ENCODE measurements at regions not wholly inside any gene's neighbourhood (a gene's known extent, or its start where the extent isn't known, plus 50 kb on each side); places are given as distances from the start of the nearest gene placed in this dataset.

DNA sequence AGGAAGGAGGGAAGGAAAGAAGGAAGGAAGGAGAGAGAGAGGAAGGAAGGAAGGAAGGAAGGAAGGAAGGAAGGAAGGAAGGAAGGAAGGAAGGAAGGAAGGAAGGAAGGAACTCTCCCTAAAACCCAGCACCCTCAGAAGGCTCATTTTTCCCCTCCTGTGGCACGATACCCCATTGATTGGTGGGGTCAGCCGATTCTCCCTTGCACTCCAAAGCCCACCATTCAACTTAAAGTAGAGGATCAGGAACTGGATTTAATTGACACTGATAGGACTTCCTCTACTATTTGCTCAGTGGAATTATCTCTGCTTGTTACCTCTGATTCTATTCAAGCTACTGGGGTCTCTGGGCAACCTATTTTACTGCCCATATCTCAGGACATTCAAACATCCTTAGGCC is 199.2 kb upstream of the MAOA start:
- TF ChIP-seq, protein P1, sequence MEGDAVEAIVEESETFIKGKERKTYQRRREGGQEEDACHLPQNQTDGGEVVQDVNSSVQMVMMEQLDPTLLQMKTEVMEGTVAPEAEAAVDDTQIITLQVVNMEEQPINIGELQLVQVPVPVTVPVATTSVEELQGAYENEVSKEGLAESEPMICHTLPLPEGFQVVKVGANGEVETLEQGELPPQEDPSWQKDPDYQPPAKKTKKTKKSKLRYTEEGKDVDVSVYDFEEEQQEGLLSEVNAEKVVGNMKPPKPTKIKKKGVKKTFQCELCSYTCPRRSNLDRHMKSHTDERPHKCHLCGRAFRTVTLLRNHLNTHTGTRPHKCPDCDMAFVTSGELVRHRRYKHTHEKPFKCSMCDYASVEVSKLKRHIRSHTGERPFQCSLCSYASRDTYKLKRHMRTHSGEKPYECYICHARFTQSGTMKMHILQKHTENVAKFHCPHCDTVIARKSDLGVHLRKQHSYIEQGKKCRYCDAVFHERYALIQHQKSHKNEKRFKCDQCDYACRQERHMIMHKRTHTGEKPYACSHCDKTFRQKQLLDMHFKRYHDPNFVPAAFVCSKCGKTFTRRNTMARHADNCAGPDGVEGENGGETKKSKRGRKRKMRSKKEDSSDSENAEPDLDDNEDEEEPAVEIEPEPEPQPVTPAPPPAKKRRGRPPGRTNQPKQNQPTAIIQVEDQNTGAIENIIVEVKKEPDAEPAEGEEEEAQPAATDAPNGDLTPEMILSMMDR (IDR thresholded peaks at IDR 0.05 in 4 of 5, conservative IDR thresholded peaks at IDR 0.05 in 1 of 5) = no peak
- TF ChIP-seq POLR2A (IDR thresholded peaks at IDR 0.05) = no peak
- in situ Hi-C loops (cut with MboI; ENCODE audit: low sequenced_read_pairs in 4 of 4) (no loop called here), intact Hi-C loops (cut with DNase I; ENCODE audit: low total_unique reads) (no loop called here)
- H3K27me3 ChIP-seq = peaks cover 0 to 4% (median 0%) of the 10 kb centered on the region in 3 donors
- ATAC-seq = no peak
- H3K4me1 ChIP-seq = no peaks in the 10 kb centered on the region
- no peak overlapping the region for H3K4me3 ChIP-seq
- no peak for DNase-seq
- no peak overlapping the region for H3K27ac ChIP-seq
- no peaks in the 10 kb centered on the region for H3K36me3 ChIP-seq
- no peaks in the 10 kb centered on the region for H3K9me3 ChIP-seq

DNA sequence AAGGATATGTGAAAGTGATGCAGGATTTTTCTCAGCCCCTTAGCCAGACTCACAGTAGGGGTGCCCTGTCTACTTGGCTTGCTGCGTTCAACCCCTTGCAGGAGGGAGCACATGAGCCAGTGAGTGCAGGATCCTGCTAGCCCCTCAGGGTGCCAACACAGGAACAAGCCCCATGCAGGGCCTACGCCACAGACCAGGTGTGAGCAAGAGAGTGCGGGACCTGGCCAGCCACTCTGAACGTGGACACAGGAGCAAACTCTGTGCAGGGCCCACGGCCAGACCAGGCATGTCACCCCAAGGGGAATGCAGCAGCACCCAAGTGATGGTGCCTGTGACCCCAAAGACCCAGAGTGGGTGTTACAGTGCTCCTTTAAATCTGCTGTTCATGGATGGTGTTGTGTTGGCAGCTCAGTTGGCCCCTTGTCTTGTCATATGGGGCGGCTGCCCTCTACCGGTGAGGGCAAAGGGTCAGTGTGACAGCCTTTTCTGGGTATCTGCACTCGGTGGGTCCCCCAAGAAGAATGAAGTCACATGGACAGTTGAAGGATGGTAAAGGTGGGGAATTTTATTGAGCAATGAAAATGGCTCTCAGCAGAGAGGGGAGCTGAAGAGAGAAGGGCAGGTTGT is 188.4 kb upstream of the MAOA start:
- ATAC-seq (no peak), DNase-seq (no peak)

DNA sequence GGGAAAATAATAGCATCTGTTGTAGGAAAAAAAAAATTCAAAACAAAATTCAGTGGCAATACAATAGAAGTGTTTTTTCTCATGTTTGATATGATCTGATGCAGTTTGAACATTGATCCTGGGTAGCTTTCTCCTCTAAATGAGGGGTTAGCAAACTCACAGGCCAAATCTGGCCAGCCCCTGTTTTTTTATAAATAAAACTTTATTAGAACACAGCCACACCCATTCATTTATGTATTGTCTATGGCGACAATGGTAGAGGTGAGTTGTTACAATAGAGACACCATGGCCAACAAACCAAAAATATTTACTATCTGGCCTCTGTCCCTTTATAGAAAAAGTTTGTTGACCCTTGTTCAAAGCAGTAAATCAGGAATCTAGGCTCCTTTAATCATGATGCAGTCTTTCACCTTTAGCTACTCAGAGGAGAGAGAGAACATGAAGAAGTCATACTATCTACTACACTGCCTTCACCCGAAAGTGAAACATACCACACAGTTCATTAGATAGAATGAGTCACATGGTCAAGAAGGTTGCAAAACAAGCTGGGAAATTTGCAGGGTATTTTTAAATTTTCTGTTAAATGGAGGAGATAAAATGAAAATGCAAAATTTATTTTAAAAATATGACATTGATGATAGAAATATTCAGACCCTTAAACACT is 186.6 kb upstream of the MAOA start:
- Histone ChIP-seq H3K4me1 (no peaks in the 10 kb centered on the region), H3K27me3 (no peaks in the 10 kb centered on the region), H3K9me3 (no peaks in the 10 kb centered on the region), H3K36me3 (no peaks in the 10 kb centered on the region), H3K4me3 (no peak overlapping the region), H3K27ac (no peak overlapping the region)
- in situ Hi-C loops (cut with MboI; ENCODE audit: low sequenced_read_pairs in 4 of 4) = no loop called here
- DNase-seq (no peak), ATAC-seq (no peak)
- TF ChIP-seq, protein P1 (IDR thresholded peaks at IDR 0.05 in 4 of 5, conservative IDR thresholded peaks at IDR 0.05 in 1 of 5) = no peak
- intact Hi-C loops (cut with DNase I; ENCODE audit: low total_unique reads) = no loop called here

More for the DNA sequence above, 188.4 kb upstream of the MAOA start:
- in situ Hi-C loops (cut with MboI; ENCODE audit: low sequenced_read_pairs in 4 of 4) (no loop called here), intact Hi-C loops (cut with DNase I; ENCODE audit: low total_unique reads) (no loop called here)
- Histone ChIP-seq H3K27ac (no peak overlapping the region), H3K27me3 (no peaks in the 10 kb centered on the region), H3K4me1 (no peaks in the 10 kb centered on the region), H3K36me3 (no peaks in the 10 kb centered on the region), H3K4me3 (no peak overlapping the region), H3K9me3 (no peaks in the 10 kb centered on the region)
- TF ChIP-seq, protein P1 (IDR thresholded peaks at IDR 0.05 in 4 of 5, conservative IDR thresholded peaks at IDR 0.05 in 1 of 5) = no peak
- TF ChIP-seq POLR2A (IDR thresholded peaks at IDR 0.05) = no peak

DNA sequence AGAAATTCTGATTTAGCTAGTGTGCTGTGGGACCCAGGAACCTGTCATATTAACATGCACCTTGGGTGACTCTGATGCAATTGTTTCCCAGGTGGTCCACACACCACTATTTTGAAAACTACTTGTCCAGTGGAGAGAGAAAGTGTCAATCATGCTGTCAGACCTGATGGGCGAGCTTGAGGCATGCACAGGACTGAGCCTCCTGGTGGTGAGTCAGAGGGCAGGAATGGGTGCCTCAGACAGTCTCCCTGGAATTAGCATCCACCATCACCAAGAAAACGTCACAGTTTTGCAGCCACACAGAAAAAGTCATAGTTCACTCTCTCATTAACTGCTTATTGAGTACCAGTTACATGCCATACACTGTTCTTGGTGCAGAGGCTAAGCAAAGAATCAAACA is 181.8 kb upstream of the MAOA start:
- DNase-seq (no peak), ATAC-seq (no peak)
- in situ Hi-C loops (cut with MboI; ENCODE audit: low sequenced_read_pairs in 4 of 4) = no loop called here
- Histone ChIP-seq H3K4me1 (no peaks in the 10 kb centered on the region), H3K9me3 (no peaks in the 10 kb centered on the region), H3K36me3 (no peaks in the 10 kb centered on the region), H3K4me3 (no peak overlapping the region), H3K27ac (no peak overlapping the region), H3K27me3 (no peaks in the 10 kb centered on the region)
- TF ChIP-seq, protein P1 (IDR thresholded peaks at IDR 0.05 in 4 of 5, conservative IDR thresholded peaks at IDR 0.05 in 1 of 5) = no peak
- TF ChIP-seq POLR2A (IDR thresholded peaks at IDR 0.05) = no peak
- intact Hi-C loops (cut with DNase I; ENCODE audit: low total_unique reads) = no loop called here
